ENCODE measurements at regions not wholly inside any gene's neighbourhood (a gene's known extent, or its start where the extent isn't known, plus 50 kb on each side); places are given as distances from the start of the nearest gene placed in this dataset.

DNA sequence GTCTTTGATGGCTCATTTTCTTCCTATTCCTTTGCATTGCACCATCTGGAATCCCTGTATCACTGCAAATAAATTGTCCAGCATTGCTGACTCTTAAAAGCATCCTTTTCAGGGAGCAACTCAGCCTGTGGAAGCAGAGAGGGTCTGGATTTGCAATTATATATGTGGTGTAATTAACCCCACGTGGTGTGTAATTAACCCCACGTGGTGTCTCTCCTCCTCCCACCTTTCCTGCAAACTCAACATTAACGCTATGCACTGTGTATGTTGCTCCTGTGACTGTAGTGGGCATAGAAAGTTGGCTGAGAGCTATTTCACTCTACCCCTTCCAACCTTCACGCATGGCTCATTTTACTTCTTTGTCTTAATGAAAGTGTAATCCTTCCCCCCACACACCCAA, 689.0 kb upstream of the COBL start:
- no peak overlapping the region for H3K4me3 ChIP-seq (ENCODE audit: low read depth, low read length)
- DNase-seq = no peak

DNA sequence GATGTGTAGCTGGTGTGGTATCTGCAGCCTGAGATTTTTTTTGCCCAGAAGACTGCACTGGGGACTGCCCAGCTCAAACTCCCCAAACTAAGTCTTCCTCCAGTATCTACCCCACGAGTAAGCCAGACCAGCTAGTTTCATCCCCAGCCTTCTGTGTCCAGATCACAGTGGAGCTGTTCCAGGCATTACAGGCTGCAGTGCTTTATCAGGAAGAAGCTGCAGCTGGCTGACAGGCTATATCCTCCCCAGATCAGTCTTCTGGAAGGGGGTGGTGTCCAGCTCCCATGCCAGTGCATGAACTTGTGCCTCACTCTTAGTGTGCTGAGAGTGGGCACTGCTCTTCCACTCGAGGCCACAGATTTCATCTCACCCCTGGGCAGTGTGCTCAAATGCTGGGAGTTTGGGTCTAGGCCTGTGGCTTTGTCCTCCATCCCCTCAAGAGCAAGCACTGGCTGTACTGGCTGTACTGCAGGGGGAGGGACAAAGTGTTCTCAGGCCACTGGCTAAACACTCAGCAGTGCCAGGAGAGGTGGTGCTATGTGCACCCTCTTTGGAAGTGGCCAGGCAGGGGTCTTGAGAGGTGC, 679.1 kb upstream of the COBL start:
- no peaks in the 10 kb centered on the region for H3K27me3 ChIP-seq (replicated peaks)
- TF ChIP-seq, protein P1, sequence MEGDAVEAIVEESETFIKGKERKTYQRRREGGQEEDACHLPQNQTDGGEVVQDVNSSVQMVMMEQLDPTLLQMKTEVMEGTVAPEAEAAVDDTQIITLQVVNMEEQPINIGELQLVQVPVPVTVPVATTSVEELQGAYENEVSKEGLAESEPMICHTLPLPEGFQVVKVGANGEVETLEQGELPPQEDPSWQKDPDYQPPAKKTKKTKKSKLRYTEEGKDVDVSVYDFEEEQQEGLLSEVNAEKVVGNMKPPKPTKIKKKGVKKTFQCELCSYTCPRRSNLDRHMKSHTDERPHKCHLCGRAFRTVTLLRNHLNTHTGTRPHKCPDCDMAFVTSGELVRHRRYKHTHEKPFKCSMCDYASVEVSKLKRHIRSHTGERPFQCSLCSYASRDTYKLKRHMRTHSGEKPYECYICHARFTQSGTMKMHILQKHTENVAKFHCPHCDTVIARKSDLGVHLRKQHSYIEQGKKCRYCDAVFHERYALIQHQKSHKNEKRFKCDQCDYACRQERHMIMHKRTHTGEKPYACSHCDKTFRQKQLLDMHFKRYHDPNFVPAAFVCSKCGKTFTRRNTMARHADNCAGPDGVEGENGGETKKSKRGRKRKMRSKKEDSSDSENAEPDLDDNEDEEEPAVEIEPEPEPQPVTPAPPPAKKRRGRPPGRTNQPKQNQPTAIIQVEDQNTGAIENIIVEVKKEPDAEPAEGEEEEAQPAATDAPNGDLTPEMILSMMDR (IDR thresholded peaks at IDR 0.05; ENCODE audit: low read depth, low read length, missing control alignments) = no peak
- no peak overlapping the region for H3K4me3 ChIP-seq (ENCODE audit: low read depth, low read length)
- DNase-seq = no peak
- H3K27ac ChIP-seq = no peak overlapping the region
- H3K36me3 ChIP-seq (replicated peaks) = no peaks in the 10 kb centered on the region
- in situ Hi-C loops (cut with HindIII; ENCODE audit: low pct_ligation_motif_present, low sequenced_read_pairs) = no loop called here

More for the DNA sequence above, 689.0 kb upstream of the COBL start:
- TF ChIP-seq, protein P1 (IDR thresholded peaks at IDR 0.05; ENCODE audit: low read depth, low read length, missing control alignments) = no peak
- H3K27ac ChIP-seq = no peak overlapping the region
- no peaks in the 10 kb centered on the region for H3K36me3 ChIP-seq (replicated peaks)
- in situ Hi-C loops (cut with HindIII; ENCODE audit: low pct_ligation_motif_present, low sequenced_read_pairs) = no loop called here
- no peaks in the 10 kb centered on the region for H3K27me3 ChIP-seq (replicated peaks)

DNA sequence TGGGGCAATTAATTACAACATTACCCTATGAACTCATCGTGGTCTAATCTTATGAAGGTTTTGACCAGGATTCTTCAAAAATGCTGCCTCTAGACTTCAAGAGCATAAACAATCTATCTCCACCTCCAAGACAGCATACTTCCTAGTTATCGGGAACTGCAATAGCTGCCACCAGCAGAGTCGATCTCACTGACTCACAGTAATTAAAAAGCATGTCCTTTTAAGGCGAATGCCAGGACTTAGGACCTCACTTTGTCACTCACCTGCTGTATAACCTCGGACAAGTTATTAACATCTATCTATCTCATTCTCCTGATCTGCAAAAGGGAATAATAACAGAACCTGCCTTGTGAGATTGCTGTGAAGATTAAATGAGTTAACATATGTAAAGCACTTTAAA, 666.0 kb upstream of the COBL start:
- DNase-seq = no peak
- TF ChIP-seq, protein P1 (IDR thresholded peaks at IDR 0.05; ENCODE audit: low read depth, low read length, missing control alignments) = no peak
- H3K36me3 ChIP-seq (replicated peaks) = no peaks in the 10 kb centered on the region
- no peak overlapping the region for H3K4me3 ChIP-seq (ENCODE audit: low read depth, low read length)
- in situ Hi-C loops (cut with HindIII; ENCODE audit: low pct_ligation_motif_present, low sequenced_read_pairs) = no loop called here
- H3K27ac ChIP-seq = no peak overlapping the region
- H3K27me3 ChIP-seq (replicated peaks) = no peaks in the 10 kb centered on the region

DNA sequence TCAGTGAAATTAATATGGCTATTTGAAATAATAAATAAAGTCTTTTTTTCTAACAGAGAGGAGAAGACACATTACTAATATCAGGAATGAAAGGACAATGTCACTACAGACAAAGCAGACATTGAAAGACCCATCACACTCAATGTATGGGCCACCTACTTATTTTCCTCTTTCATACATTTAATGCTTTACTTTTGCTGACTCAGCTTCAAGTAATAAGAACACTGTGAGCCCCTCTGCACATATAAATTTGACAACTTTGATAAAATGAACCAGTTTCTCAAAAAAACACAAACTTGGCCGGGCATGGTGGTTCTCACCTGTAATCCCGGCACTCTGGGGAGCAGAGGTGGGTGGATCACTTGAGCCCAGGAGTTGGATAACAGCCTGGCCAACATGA, 664.2 kb upstream of the COBL start:
- H3K27me3 ChIP-seq (replicated peaks) = no peaks in the 10 kb centered on the region
- no peak overlapping the region for H3K27ac ChIP-seq
- TF ChIP-seq, protein P1 (IDR thresholded peaks at IDR 0.05; ENCODE audit: low read depth, low read length, missing control alignments) = no peak
- in situ Hi-C loops (cut with HindIII; ENCODE audit: low pct_ligation_motif_present, low sequenced_read_pairs) = no loop called here
- H3K36me3 ChIP-seq (replicated peaks) = no peaks in the 10 kb centered on the region
- no peak overlapping the region for H3K4me3 ChIP-seq (ENCODE audit: low read depth, low read length)
- no peak for DNase-seq

DNA sequence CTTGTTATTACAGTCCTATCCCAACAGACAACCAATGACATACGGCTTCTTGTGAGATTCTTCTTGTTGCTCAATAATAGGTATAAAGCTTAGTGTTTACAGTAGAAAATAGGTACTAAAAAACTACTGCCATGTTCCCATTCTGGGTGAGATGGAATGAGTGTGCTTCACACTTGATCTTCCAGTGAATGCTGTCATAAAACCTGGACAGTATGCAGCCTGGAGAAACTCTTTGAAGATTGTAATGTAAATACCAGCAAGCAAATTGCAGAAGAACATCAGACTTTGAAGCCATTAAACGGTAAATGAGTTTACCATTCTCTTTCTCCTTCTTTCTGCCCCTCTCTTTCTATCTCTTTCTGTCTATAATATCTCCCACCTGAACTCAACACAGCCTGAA, 663.7 kb upstream of the COBL start:
- no peaks in the 10 kb centered on the region for H3K36me3 ChIP-seq (replicated peaks)
- TF ChIP-seq, protein P1 (IDR thresholded peaks at IDR 0.05; ENCODE audit: low read depth, low read length, missing control alignments) = no peak
- H3K27ac ChIP-seq = no peak overlapping the region
- no peak overlapping the region for H3K4me3 ChIP-seq (ENCODE audit: low read depth, low read length)
- in situ Hi-C loops (cut with HindIII; ENCODE audit: low pct_ligation_motif_present, low sequenced_read_pairs) = no loop called here
- H3K27me3 ChIP-seq (replicated peaks) = no peaks in the 10 kb centered on the region
- DNase-seq = no peak

DNA sequence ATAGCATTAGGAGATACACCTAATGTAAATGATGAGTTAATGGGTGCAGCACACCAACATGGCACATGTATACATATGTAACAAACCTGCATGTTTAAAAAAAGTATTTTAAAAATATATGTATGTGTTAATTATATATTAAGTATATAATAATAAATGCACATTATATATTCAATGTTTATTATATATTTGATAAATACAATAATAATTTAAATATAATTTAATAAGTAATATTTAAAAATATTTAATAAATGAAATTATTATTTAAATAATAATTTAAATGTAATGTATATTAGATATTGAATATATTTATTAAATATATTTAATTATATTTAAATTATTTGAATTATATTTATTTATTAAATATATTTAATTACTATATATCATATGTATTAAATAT, 661.3 kb upstream of the COBL start:
- in situ Hi-C loops (cut with HindIII; ENCODE audit: low pct_ligation_motif_present, low sequenced_read_pairs) = no loop called here
- no peak overlapping the region for H3K27ac ChIP-seq
- TF ChIP-seq, protein P1 (IDR thresholded peaks at IDR 0.05; ENCODE audit: low read depth, low read length, missing control alignments) = no peak
- H3K27me3 ChIP-seq (replicated peaks) = no peaks in the 10 kb centered on the region
- no peak for DNase-seq
- H3K36me3 ChIP-seq (replicated peaks) = no peaks in the 10 kb centered on the region
- no peak overlapping the region for H3K4me3 ChIP-seq (ENCODE audit: low read depth, low read length)

All from brain microvascular endothelial cell (primary cell).